A549 (cell line): ENCODE measurements at regions not wholly inside any gene's neighbourhood (a gene's known extent, or its start where the extent isn't known, plus 50 kb on each side); places are given as distances from the start of the nearest gene placed in this dataset.

Experiments used
- ATAC-seq, 2 experiments: fragments of 200-7000 bp in 1 of 2; fragments of >200 bp in 1 of 2; cut with Nextera tagmentation in 1 of 2; cut with Tn5 transposase in 1 of 2; 3 replicates each; pipeline versions ENCODE4 v1.8.0 to v1.9.1; 2018 to 2020; ENCODE audit warnings: mild to moderate bottlenecking in 1 of 2, moderate library complexity in 1 of 2
- CTCF ChIA-PET: fragments of 300-600 bp; sonication (Branson Sonifier 250); formaldehyde crosslinking; extraction: SDS; loops from one replicate; lab custom pipeline; 2021; ENCODE audit warnings: antibody characterized with exemption, inconsistent platforms; lab: Yijun Ruan, JAX
- POLR2A ChIA-PET: fragments of 350-600 bp; formaldehyde crosslinking; extraction: SDS; loops from one replicate; lab custom pipeline; 2021; ENCODE audit warnings: antibody characterized with exemption, inconsistent platforms; lab: Yijun Ruan, JAX
- DNase-seq, 2 experiments: peaks; one replicate each; pipeline versions ENCODE4 v3.0.0 to v3.0.0-alpha.2; 2011 to 2016; ENCODE audit warnings: low read depth in 1 of 2, low spot score in 1 of 2
- FAIRE-seq: peaks from 2 replicates; lab custom pipeline; 2011; peaks lifted over from hg19 to GRCh38; lab: Jason Lieb, UNC
- H3K27ac ChIP-seq, 2 experiments: fragments of >200 bp; sonication (Bioruptor Twin); formaldehyde crosslinking; 3 replicates each; pipeline ENCODE4 v1.5.1; 2016 to 2017
- H3K4me1 ChIP-seq: fragments of >200 bp; sonication (Bioruptor Twin); formaldehyde crosslinking; 3 replicates; pipeline ENCODE4 v1.6.1; 2016
- H3K4me2 ChIP-seq: fragments of >200 bp; sonication (Bioruptor Twin); formaldehyde crosslinking; 3 replicates; pipeline ENCODE4 v1.6.1; 2016
- H3K4me3 ChIP-seq: fragments of >200 bp; sonication (Bioruptor Twin); formaldehyde crosslinking; 3 replicates; pipeline ENCODE4 v1.5.1; 2016
- H3K9me3 ChIP-seq: fragments of >200 bp; sonication (Bioruptor Twin); formaldehyde crosslinking; 3 replicates; pipeline ENCODE4 v1.6.1; 2016
- ATOH8 ChIP-seq: fragments of 250-450 bp; sonication (Bioruptor Pico); IDR thresholded peaks from 2 replicates; pipeline ENCODE4 v1.5.0; 2020; ENCODE audit warnings: low read depth, mild to moderate bottlenecking, moderate library complexity
- CBX2 ChIP-seq: fragments of 200-600 bp; sonication (generic); IDR thresholded peaks from 2 replicates; pipeline ENCODE4 v1.6.1; 2016; ENCODE audit warnings: low read depth, mild to moderate bottlenecking, borderline replicate concordance
- CHD2 ChIP-seq: fragments of 150-350 bp; IDR thresholded peaks from 2 replicates; pipeline ENCODE4 v1.6.1; 2014; ENCODE audit warnings: low read length; ENCODE audit not compliant: partially characterized antibody
- CTCF ChIP-seq: fragments of >200 bp; sonication (Bioruptor Twin); formaldehyde crosslinking; IDR thresholded peaks from 3 replicates; pipeline ENCODE4 v1.5.1; 2016
- FOSB ChIP-seq: fragments of 250-450 bp; sonication (Bioruptor Pico); IDR thresholded peaks from 2 replicates; pipeline ENCODE4 v1.5.0; 2020; ENCODE audit warnings: mild to moderate bottlenecking, moderate library complexity
- GATA3 ChIP-seq: IDR thresholded peaks from 2 replicates; pipeline ENCODE4 v1.6.1; 2012; ENCODE audit warnings: borderline replicate concordance
- HES2 ChIP-seq: fragments of >200 bp; sonication (Bioruptor Twin); formaldehyde crosslinking; IDR thresholded peaks from 2 replicates; pipeline ENCODE4 v1.6.1; 2016
- HEYL ChIP-seq: fragments of 250-450 bp; sonication (Bioruptor Pico); IDR thresholded peaks from 2 replicates; pipeline ENCODE4 v1.8.0; 2021; ENCODE audit warnings: mild to moderate bottlenecking, moderate library complexity
- HMGXB4 ChIP-seq: fragments of 250-450 bp; sonication (Bioruptor Pico); IDR thresholded peaks from 2 replicates; pipeline ENCODE4 v1.5.0; 2021; ENCODE audit warnings: mild to moderate bottlenecking, moderate library complexity, borderline replicate concordance
- JUN ChIP-seq, 2 experiments: fragments of >200 bp; sonication (Bioruptor Twin); formaldehyde crosslinking; IDR thresholded peaks; 2 replicates in 1 of 2; 3 replicates in 1 of 2; pipeline ENCODE4 v1.6.1; 2016 to 2017
- JUNB ChIP-seq: fragments of >200 bp; sonication (Bioruptor Twin); formaldehyde crosslinking; IDR thresholded peaks from 2 replicates; pipeline ENCODE4 v1.6.1; 2016
- KDM5A ChIP-seq: fragments of 200-600 bp; sonication (generic); IDR thresholded peaks from 2 replicates; pipeline ENCODE4 v1.6.1; 2016; ENCODE audit warnings: antibody characterized with exemption, mild to moderate bottlenecking
- MYC ChIP-seq: IDR thresholded peaks from 2 replicates; pipeline ENCODE4 v1.6.1; 2012; ENCODE audit warnings: mild to moderate bottlenecking, inconsistent platforms, low read length, improper control_type of control experiment, borderline replicate concordance
- NPAS2 ChIP-seq: fragments of 250-450 bp; sonication (Bioruptor Pico); IDR thresholded peaks from 2 replicates; pipeline ENCODE4 v1.8.0; 2022; ENCODE audit warnings: mild to moderate bottlenecking, moderate library complexity, borderline replicate concordance
- PBX3 ChIP-seq: IDR thresholded peaks from 2 replicates; pipeline ENCODE4 v1.6.1; 2012
- PHF8 ChIP-seq: fragments of 200-600 bp; sonication (generic); IDR thresholded peaks from 2 replicates; pipeline ENCODE4 v1.6.1; 2016; ENCODE audit warnings: low read depth, mild to moderate bottlenecking, antibody characterized with exemption, moderate library complexity, borderline replicate concordance
- RARB ChIP-seq: fragments of 250-450 bp; sonication (Bioruptor Pico); IDR thresholded peaks from 2 replicates; pipeline ENCODE4 v1.8.0; 2021; ENCODE audit warnings: mild to moderate bottlenecking, moderate library complexity
- RCOR1 ChIP-seq: fragments of 150-350 bp; IDR thresholded peaks from 2 replicates; pipeline ENCODE4 v1.6.1; 2014; ENCODE audit warnings: antibody characterized with exemption, low read length, low read depth
- SMC3 ChIP-seq: fragments of >200 bp; sonication (Bioruptor Twin); formaldehyde crosslinking; IDR thresholded peaks from 3 replicates; pipeline ENCODE4 v1.6.1; 2018; ENCODE audit warnings: inconsistent platforms
- SREBF2 ChIP-seq: fragments of 450-650 bp; IDR thresholded peaks from 2 replicates; pipeline ENCODE4 v1.6.1; 2014; ENCODE audit warnings: mild to moderate bottlenecking, moderate library complexity
- TP53 ChIP-seq: fragments of 250-450 bp; sonication (Bioruptor Pico); IDR thresholded peaks from 2 replicates; pipeline ENCODE4 v1.5.0; 2021; ENCODE audit warnings: mild to moderate bottlenecking, moderate library complexity
- USF2 ChIP-seq: fragments of 450-650 bp; IDR thresholded peaks from 2 replicates; pipeline ENCODE4 v1.6.1; 2014; ENCODE audit warnings: antibody characterized with exemption
- ZSCAN20 ChIP-seq: fragments of 250-450 bp; sonication (Bioruptor Pico); IDR thresholded peaks from 2 replicates; pipeline ENCODE4 v1.8.0; 2022; ENCODE audit warnings: mild to moderate bottlenecking, moderate library complexity
- WGBS: methylation state at CpG from one replicate; pipeline ENCODE4 v1.1.6; 2017; ENCODE audit errors: missing lambda C conversion rate; 5-methylcytosine and 5-hydroxymethylcytosine counted together

GRCh38 chr13:59584761-59585670, 578.7 kb downstream of the DIAPH3 start:
- TF ChIP-seq RARB (CRISPR knock-in tag) (no peak), FOSB (CRISPR knock-in tag) (no peak), TP53 (no peak), NPAS2 (CRISPR knock-in tag) (no peak), RCOR1 (no peak), ZSCAN20 (no peak), KDM5A (no peak), JUN (IDR thresholded peaks at IDR 0.05) (no peak), SMC3 (no peak), MYC (no peak), CTCF (no peak), CHD2 (no peak), HES2 (no peak), CBX2 (no peak), PBX3 (no peak), HMGXB4 (no peak), HEYL (no peak), SREBF2 (no peak)
- TF ChIP-seq, all 56 proteins: peak for 0
- ChIA-PET POLR2A (no interaction called here), CTCF (no interaction called here)
- Histone ChIP-seq H3K4me2 (no peak overlapping the region), H3K9me3 (no peaks in the 10 kb centered on the region), H3K27ac (no peak overlapping the region), H3K4me1 (no peaks in the 10 kb centered on the region), H3K4me3 (no peak overlapping the region)
- ATAC-seq, result no peak
- FAIRE-seq, result no peak
- 28% methylated on average over 10 of the region's 10 CpGs for WGBS
- DNase-seq, result no peak

GRCh38 chr13:59587030-59587429, 576.7 kb downstream of the DIAPH3 start:
- TF ChIP-seq RARB (CRISPR knock-in tag) (no peak), HES2 (no peak), HEYL (no peak), HMGXB4 (no peak), PBX3 (no peak), PHF8 (no peak), FOSB (CRISPR knock-in tag) (no peak), JUNB (no peak), USF2 (no peak), ATOH8 (CRISPR knock-in tag) (no peak), GATA3 (no peak)
- TF ChIP-seq, all 56 proteins: peak for 0
- no peak overlapping the region for H3K4me2 ChIP-seq
- no peak overlapping the region for H3K27ac ChIP-seq
- 39% methylated on average over 3 of the region's 3 CpGs for WGBS
- ChIA-PET POLR2A (no interaction called here), CTCF (no interaction called here)
- no peaks in the 10 kb centered on the region for H3K4me1 ChIP-seq
- no peak for FAIRE-seq
- no peaks in the 10 kb centered on the region for H3K9me3 ChIP-seq
- no peak for ATAC-seq
- no peak for DNase-seq
- H3K4me3 ChIP-seq, result no peak overlapping the region
